HCT116 (cell line): ENCODE measurements at regions not wholly inside any gene's neighbourhood (a gene's known extent, or its start where the extent isn't known, plus 50 kb on each side); places are given as distances from the start of the nearest gene placed in this dataset.

Source experiments
- ATAC-seq: fragments of 200-7000 bp; cut with Tn5 transposase; 2 replicates; pipeline ENCODE4 v1.9.1; 2020; ENCODE audit warnings: mild to moderate bottlenecking, moderate library complexity
- BruUV-seq: library from RNA; stranded (reverse); fragments of 400-500 nt; replicated peaks from 2 replicates; lab custom pipeline; 2021; lab: Mats Ljungman, UMichigan
- CTCF ChIA-PET: fragments of 300-600 bp; sonication (Branson Sonifier 250); formaldehyde crosslinking; loops from one replicate; lab custom pipeline; 2021; ENCODE audit warnings: antibody characterized with exemption; lab: Charles Lee
- POLR2A ChIA-PET: fragments of 300-600, 350-600 bp; sonication (Branson Sonifier 250); formaldehyde crosslinking; loops from one replicate; lab custom pipeline; 2021; ENCODE audit warnings: antibody characterized with exemption; lab: Charles Lee
- RAD21 ChIA-PET, 2 experiments: fragments of 300-600 bp; sonication (Branson Sonifier 250); formaldehyde crosslinking; loops; one replicate each; lab custom pipeline; 2023; ENCODE audit warnings: low total read pairs in 2 of 2; ENCODE audit not compliant: uncharacterized antibody in 2 of 2, unreplicated experiment in 2 of 2, low non-redundant PET in 1 of 2; lab: Charles Lee
- DNase-seq: peaks from one replicate; pipeline ENCODE4 v3.0.0-alpha.2; 2010; ENCODE audit warnings: low read depth, low spot score
- H2AFZ ChIP-seq: fragments of 200-600 bp; shearing (Covaris generic), sonication (generic); 2 replicates; pipeline ENCODE4 v1.6.1; 2017; ENCODE audit warnings: low read depth, mixed run types, mixed read lengths, antibody characterized with exemption, low read length; ENCODE audit not compliant: poor library complexity, severe bottlenecking
- H3K27ac ChIP-seq: 2 replicates; pipeline ENCODE4 v1.5.1; 2012; ENCODE audit warnings: low read depth, low read length
- H3K27me3 ChIP-seq: fragments of 200-600 bp; sonication (generic); 2 replicates; pipeline ENCODE4 v1.6.1; 2016; ENCODE audit warnings: mixed run types, low read length, mixed read lengths; ENCODE audit not compliant: insufficient read depth
- H3K36me3 ChIP-seq, 2 experiments: fragments of 200-500 bp in 1 of 2; fragments of 200-600 bp in 1 of 2; sonication (Bioruptor generic) in 1 of 2; sonication (generic) in 1 of 2; 2 replicates each; pipeline versions ENCODE4 v1.5.1 to v1.6.1; 2014 to 2016; ENCODE audit warnings: low read length in 2 of 2, inconsistent platforms in 1 of 2, mixed read lengths in 1 of 2, mixed run types in 1 of 2; ENCODE audit not compliant: insufficient read depth in 2 of 2, control insufficient read depth in 1 of 2
- H3K4me1 ChIP-seq, 2 experiments: fragments of 200-600 bp in 1 of 2; sonication (generic) in 1 of 2; 2 replicates each; pipeline versions ENCODE4 v1.5.1 to v1.6.1; 2012 to 2017; ENCODE audit warnings: low read length in 2 of 2, inconsistent platforms in 1 of 2, mild to moderate bottlenecking in 1 of 2, mixed read lengths in 1 of 2, mixed run types in 1 of 2, moderate library complexity in 1 of 2; ENCODE audit not compliant: insufficient read depth in 2 of 2, control insufficient read depth in 1 of 2
- H3K4me2 ChIP-seq: fragments of 200-600 bp; sonication (generic); 2 replicates; pipeline ENCODE4 v1.6.1; 2017; ENCODE audit warnings: mixed run types, low read length, mixed read lengths
- H3K4me3 ChIP-seq, 2 experiments: fragments of 200-600 bp in 1 of 2; sonication (generic) in 1 of 2; replicated peaks in 1 of 2; 2 replicates each; pipeline ENCODE4 v1.5.1; 2011 to 2016; ENCODE audit warnings: low read length in 2 of 2, control low read depth in 1 of 2, low read depth in 1 of 2, mild to moderate bottlenecking in 1 of 2, mixed read lengths in 1 of 2, mixed run types in 1 of 2
- H3K79me2 ChIP-seq: fragments of 200-600 bp; sonication (generic); 2 replicates; pipeline ENCODE4 v1.6.1; 2017; ENCODE audit warnings: mild to moderate bottlenecking, mixed run types, low read length, moderate library complexity, mixed read lengths; ENCODE audit not compliant: insufficient read depth
- H3K9ac ChIP-seq: fragments of 200-600 bp; sonication (generic); 2 replicates; pipeline ENCODE4 v1.6.1; 2016; ENCODE audit warnings: low read length, mixed read lengths
- H3K9me2 ChIP-seq: fragments of 200-600 bp; sonication (generic), shearing (Covaris generic); 2 replicates; pipeline ENCODE4 v1.6.1; 2017; ENCODE audit warnings: mixed run types, mild to moderate bottlenecking, moderate library complexity; ENCODE audit not compliant: insufficient read depth
- H3K9me3 ChIP-seq, 2 experiments: fragments of 200-500 bp in 1 of 2; fragments of 200-600 bp in 1 of 2; sonication (Bioruptor generic) in 1 of 2; sonication (generic) in 1 of 2; 2 replicates each; pipeline ENCODE4 v1.6.1; 2014 to 2017; ENCODE audit warnings: low read length in 2 of 2, mixed read lengths in 2 of 2, inconsistent platforms in 1 of 2, low read depth in 1 of 2, mild to moderate bottlenecking in 1 of 2, mixed run types in 1 of 2, moderate library complexity in 1 of 2; ENCODE audit not compliant: control insufficient read depth in 1 of 2, insufficient read depth in 1 of 2
- H4K20me1 ChIP-seq: fragments of 200-600 bp; sonication (generic), shearing (Covaris generic); 2 replicates; pipeline ENCODE4 v1.6.1; 2017; ENCODE audit warnings: mixed run types, mild to moderate bottlenecking, moderate library complexity; ENCODE audit not compliant: insufficient read depth
- EZH2 ChIP-seq: fragments of 200-600 bp; sonication (generic); IDR thresholded peaks from 2 replicates; pipeline ENCODE4 v1.6.1; 2017; ENCODE audit warnings: antibody characterized with exemption, mixed run types
- FOSL1 ChIP-seq: IDR thresholded peaks from 2 replicates; pipeline ENCODE4 v1.6.1; 2012; ENCODE audit warnings: low read depth
- POLR2A ChIP-seq: IDR thresholded peaks from 2 replicates; pipeline ENCODE4 v1.7.0; 2011; ENCODE audit warnings: borderline replicate concordance; ENCODE audit not compliant: insufficient read depth, insufficient read length; ENCODE audit errors: extremely low read depth
- RAD21 ChIP-seq: IDR thresholded peaks from 2 replicates; pipeline ENCODE4 v1.6.1; 2012; ENCODE audit warnings: low read depth, mild to moderate bottlenecking
- SP1 ChIP-seq: IDR thresholded peaks from 2 replicates; pipeline ENCODE4 v1.6.1; 2012; ENCODE audit warnings: low read depth
- intact Hi-C: fragments of 100-400 bp; cut with micrococcal nuclease; formaldehyde crosslinking; loops from 2 replicates; pipeline ENCODE4 v1.10.0; 2022
- TF ChIP-seq, protein P1 (sequence below): IDR thresholded peaks from 2 replicates; pipeline ENCODE4 v1.6.1; 2012
- TF ChIP-seq, protein P2 (sequence below): IDR thresholded peaks from 2 replicates; pipeline ENCODE4 v1.6.1; 2011; ENCODE audit warnings: mild to moderate bottlenecking, low read length, moderate library complexity; ENCODE audit not compliant: insufficient replicate concordance; ENCODE audit errors: extremely low read depth
- TF ChIP-seq, protein P3 (sequence below): IDR thresholded peaks from 2 replicates; pipeline ENCODE4 v1.6.1; 2012; ENCODE audit warnings: low read depth

DNA sequence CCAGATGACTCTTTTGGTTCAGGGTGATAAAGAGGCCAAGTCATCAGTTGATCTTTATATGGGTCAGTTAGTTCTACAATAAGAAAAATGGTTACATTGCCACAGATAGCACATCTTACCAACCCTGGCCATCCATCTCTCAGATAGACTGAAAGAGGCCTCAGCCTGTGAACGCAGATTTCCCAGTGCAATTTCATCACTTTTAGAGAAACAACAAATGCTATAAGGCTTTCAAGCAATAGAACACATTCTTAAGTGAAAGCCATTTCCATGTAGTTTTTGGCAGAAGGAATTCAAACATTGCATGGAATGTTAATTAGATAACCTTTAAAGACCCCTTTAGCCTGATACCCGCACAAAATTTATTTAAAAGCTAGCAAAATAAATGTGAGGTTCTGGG is 200.6 kb upstream of the ZBTB20 start:
- no peak for ATAC-seq
- CTCF ChIA-PET, result no interaction called here
- Histone ChIP-seq H3K4me3 (no peak overlapping the region), H3K9me2 (no peaks in the 10 kb centered on the region), H4K20me1 (no peaks in the 10 kb centered on the region), H3K9me3 (no peaks in the 10 kb centered on the region), H3K27ac (no peak overlapping the region), H3K36me3 (no peaks in the 10 kb centered on the region), H3K4me2 (no peak overlapping the region), H2AFZ (no peak overlapping the region), H3K9ac (no peak overlapping the region), H3K27me3 (no peaks in the 10 kb centered on the region), H3K79me2 (no peaks in the 10 kb centered on the region), H3K4me1 (no peaks in the 10 kb centered on the region)
- POLR2A ChIA-PET, result no interaction called here
- TF ChIP-seq POLR2A, result no peak
- TF ChIP-seq, protein P1, sequence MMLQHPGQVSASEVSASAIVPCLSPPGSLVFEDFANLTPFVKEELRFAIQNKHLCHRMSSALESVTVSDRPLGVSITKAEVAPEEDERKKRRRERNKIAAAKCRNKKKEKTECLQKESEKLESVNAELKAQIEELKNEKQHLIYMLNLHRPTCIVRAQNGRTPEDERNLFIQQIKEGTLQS, result no peak
- no peak for TF ChIP-seq RAD21
- TF ChIP-seq EZH2, result no peak
- TF ChIP-seq, protein P2, sequence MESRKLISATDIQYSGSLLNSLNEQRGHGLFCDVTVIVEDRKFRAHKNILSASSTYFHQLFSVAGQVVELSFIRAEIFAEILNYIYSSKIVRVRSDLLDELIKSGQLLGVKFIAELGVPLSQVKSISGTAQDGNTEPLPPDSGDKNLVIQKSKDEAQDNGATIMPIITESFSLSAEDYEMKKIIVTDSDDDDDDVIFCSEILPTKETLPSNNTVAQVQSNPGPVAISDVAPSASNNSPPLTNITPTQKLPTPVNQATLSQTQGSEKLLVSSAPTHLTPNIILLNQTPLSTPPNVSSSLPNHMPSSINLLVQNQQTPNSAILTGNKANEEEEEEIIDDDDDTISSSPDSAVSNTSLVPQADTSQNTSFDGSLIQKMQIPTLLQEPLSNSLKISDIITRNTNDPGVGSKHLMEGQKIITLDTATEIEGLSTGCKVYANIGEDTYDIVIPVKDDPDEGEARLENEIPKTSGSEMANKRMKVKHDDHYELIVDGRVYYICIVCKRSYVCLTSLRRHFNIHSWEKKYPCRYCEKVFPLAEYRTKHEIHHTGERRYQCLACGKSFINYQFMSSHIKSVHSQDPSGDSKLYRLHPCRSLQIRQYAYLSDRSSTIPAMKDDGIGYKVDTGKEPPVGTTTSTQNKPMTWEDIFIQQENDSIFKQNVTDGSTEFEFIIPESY, result no peak
- TF ChIP-seq, protein P3, sequence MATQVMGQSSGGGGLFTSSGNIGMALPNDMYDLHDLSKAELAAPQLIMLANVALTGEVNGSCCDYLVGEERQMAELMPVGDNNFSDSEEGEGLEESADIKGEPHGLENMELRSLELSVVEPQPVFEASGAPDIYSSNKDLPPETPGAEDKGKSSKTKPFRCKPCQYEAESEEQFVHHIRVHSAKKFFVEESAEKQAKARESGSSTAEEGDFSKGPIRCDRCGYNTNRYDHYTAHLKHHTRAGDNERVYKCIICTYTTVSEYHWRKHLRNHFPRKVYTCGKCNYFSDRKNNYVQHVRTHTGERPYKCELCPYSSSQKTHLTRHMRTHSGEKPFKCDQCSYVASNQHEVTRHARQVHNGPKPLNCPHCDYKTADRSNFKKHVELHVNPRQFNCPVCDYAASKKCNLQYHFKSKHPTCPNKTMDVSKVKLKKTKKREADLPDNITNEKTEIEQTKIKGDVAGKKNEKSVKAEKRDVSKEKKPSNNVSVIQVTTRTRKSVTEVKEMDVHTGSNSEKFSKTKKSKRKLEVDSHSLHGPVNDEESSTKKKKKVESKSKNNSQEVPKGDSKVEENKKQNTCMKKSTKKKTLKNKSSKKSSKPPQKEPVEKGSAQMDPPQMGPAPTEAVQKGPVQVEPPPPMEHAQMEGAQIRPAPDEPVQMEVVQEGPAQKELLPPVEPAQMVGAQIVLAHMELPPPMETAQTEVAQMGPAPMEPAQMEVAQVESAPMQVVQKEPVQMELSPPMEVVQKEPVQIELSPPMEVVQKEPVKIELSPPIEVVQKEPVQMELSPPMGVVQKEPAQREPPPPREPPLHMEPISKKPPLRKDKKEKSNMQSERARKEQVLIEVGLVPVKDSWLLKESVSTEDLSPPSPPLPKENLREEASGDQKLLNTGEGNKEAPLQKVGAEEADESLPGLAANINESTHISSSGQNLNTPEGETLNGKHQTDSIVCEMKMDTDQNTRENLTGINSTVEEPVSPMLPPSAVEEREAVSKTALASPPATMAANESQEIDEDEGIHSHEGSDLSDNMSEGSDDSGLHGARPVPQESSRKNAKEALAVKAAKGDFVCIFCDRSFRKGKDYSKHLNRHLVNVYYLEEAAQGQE, result no peak
- no peak for TF ChIP-seq SP1
- no peak for TF ChIP-seq FOSL1
- no peak for DNase-seq
- intact Hi-C loops, result no loop called here
- RAD21 ChIA-PET, result no interaction called here
- BruUV-seq, result no TSS peak
